ENCODE measurements at regions not wholly inside any gene's neighbourhood (a gene's known extent, or its start where the extent isn't known, plus 50 kb on each side); places are given as distances from the start of the nearest gene placed in this dataset.
"Not testable (repeated sequence)": the region's sequence is repeated elsewhere in the genome, so short reads cannot be mapped to it uniquely, and the experiment has no call there.

DNA sequence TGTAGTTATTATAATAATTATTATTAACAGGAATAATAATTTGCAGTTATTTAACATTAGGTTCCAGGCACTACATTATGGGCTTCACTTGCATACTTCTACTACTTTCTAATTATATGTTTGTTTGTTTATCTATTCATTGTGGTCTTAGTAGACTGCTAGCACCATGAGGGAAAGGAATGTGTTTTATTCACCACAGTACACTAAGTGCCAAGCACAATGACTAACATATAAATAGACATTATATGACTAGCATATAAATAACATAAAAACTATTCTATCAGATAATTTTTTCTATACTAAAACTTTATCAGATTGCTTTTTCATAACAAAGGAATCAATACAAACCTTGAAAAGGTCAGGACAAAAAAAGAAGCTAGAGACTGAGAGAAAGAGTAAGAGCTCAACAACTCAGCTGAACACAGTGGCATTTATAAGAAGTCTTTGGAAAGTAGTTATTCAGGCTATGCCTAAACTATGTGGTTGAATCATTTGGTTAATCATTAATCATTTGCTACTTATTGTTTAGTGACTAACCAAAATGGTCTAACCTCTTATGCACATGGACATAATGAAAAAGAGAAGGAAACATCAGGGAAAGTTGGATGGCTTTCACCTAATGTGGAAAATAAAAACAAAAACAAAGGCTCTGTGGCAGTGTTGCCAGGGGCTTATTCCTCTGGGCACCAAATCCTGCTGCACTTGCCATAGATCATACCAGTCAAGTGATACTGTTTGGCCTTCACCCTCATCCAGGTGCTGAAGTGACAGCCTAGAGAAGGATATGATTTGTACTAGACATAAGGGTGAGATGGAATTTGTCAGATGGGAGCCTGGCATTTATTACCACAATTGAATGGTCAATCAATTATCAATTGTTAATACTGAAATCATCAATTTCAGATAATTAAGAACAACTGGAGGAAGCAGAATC, 174.9 kb downstream of the ETAA1 start:
- DNase-seq = no peak

DNA sequence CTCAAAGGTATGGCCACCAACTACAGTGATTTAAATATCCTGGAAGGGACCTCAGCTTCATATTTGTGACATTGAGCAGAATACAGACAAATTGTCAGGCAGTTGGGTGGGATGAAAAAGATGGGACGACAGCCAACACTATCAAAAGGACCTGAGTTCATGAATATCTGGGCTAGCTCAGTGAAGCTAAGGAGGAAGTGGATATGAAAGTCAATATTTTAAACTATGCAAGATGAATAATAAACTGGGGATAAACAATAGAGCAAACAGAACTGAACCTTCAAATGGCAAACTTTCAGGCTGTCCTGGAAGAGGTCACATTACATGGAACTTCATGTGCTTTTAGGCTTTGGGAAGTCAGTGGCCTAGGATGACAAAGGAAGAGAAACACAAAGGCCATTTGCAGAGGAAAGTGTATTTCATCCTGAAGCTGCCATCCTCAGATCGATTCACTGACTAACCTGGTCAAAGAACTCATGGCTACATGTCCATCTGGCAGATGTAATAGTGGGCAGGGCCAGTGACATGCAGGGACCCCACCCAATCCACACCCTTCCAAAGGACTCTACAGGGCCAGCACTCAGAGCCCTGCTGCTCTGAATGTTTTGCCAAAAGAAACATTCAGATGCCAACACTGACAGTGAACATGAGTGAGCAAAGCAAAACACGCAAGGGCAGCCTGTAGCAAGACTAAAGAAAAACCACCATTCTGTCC, 175.7 kb downstream of the ETAA1 start:
- DNase-seq = no peak

DNA sequence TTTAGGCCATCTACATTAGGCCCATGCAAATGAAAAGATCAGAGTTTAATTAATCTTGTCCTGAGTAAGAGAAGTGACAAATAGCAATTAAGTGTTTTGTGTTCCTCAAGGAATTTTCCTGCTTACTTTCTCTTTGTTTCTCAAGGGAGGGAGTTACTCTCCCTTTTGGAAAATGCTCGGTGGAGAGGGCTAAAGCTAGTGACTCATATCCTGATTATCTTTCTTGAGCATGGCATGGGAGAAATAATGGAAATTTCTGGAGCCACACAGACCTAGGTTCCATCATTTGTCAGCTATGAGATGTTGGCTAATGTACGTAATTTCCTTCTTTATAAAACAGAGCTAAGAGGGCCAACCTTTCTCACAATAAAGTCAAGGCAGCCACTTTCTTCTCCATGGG, 177.1 kb downstream of the ETAA1 start:
- no peak for DNase-seq

DNA sequence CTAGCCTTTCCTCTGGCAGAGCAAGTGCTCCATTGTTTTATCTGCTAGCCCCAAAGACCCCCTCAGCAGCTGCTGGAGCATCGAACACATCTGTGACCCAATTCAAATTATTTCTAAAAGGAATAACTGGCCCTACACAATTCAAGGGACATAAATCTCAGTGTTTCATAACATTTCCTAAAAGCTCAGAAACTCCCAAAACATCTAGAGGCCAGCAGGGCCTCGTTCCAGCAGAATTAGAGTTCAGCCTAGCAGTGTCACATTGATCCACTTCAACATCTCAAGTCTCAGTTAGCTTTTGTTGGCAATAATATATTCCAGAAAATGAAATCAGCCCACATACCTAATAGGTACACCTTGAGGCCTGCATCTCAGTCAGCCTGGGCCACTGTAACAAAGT, 179.1 kb downstream of the ETAA1 start:
- DNase-seq = no peak

DNA sequence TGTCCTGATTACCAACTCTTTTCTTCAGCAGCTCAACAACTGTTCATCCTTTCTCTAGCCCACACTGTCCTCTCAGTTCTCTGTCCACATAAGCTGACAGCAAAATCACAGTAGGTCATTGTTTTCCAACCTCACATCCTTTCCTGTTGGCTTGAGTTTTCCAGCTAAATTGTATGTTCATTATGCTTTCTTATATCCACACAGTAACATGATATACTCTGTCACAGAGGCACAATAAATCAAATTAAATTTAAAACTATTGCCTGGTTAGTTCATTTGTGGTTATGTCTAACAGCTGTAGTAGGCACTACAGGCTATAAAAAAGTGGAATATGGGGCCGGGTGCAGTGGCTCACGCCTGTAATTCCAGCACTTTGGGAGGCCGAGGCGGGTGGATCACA, 179.9 kb downstream of the ETAA1 start:
- no peak for DNase-seq

DNA sequence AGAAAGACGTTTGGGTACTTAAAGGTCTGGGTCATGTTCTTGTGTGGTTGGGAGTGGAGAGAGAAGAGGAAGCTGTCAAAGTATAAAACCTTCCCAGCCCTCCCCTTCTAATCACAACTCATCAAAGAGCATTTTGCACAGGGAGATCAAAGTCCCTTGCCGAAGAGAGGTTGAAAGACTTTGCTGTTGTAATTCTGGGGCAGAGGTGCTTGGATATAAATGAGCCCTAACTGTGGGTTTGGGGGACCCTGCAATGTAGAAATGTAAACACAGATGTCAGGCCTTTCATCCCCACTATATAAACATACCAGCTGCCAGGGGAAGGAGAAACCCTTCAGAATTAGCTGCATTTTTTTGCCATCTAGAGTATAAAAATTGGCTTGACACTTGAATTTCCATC, 182.1 kb downstream of the ETAA1 start:
- no peak for DNase-seq

DNA sequence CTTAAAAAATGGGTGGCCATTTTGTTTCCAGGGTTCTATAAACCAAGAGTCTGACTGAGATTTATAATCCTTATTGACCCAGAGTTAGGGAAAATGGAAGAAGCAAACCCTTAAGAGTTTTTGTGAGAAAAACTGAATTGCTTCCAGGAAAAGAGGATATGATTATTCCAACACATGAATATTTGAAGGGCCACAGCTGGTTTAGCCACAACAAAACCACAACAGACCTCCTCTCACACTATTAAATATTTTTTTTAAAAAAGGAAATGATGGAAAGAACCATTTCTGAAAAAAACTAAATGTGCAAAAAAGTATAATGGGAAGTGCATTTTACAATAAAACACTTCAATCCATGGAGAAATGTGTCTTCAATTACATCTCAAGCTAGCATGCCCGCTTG, 182.7 kb downstream of the ETAA1 start:
- no peak for DNase-seq

DNA sequence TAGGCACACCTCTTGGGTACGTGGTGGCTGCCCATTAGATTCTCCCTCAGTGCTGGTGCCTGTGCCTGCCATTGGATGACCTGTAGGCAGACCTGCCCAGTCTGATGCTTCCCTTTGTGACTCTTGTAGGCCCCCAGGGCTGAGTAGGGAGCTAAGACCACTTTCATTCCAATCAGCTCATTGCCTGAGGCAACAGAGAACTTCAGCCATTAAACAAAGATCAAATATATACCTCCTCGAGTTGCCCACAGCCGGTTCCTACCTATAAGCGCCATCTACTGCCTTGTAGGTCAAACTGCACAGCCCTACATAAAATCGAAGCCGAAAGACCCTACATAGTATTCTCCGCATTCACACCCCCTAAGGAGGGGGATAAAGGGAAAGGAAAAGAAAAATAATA, 184.6 kb downstream of the ETAA1 start:
- DNase-seq = peak; percentile 49

DNA sequence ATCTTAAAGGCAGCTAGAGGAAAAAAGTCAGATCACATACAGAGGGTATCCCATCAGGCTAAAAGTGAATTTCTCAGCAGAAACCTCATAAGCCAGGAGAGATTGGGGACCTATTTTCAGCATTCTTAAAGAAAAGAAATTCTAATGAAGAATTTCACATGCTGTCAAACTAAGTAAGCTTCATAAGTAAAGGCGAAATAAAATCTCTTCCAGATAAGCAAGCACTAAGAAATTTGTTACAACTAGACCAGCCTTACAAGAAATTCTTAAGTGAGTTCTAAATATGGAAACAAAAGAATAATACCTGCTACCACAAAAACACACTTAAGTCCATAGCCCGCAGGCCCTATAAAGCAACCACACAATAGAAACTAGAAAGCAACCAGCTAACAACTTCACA, 186.1 kb downstream of the ETAA1 start:
- DNase-seq = no peak

DNA sequence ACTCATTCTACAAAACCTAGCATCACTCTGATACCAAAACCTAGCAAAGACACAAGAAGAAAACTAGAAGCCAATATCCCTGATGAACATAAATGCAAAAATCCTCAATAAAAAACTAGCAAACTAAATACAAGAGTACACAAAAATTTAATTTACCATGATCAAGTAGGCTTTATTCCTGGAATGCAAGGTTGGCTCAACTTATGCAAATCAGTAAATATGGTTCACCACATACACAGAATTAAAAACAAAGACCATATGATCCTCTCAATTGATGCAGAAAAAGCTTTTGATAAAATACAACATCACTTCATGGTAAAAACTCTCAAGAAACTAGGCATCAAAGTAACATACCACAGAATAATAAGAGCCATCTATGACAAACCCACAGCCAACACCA, 188.3 kb downstream of the ETAA1 start:
- no peak for DNase-seq

DNA sequence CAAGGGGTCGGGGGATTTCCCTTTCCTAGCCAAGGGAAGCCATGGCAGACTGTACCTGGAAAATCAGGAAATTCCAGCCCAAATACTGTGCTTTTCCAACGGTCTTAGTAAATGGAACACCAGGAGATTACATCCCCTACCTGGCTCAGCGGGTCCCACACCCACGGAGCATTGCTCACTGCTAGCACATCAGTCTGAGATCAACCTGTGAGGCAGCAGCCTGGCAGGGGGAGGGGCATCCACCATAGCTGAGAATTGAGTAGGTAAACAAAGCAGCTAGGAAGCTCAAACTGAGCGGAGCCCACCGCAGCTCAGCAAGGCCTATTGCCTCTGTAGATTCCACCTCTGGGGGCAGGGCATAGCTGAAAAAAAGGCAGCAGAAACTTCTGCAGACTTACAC, 192.0 kb downstream of the ETAA1 start:
- DNase-seq = not testable (repeated sequence)

DNA sequence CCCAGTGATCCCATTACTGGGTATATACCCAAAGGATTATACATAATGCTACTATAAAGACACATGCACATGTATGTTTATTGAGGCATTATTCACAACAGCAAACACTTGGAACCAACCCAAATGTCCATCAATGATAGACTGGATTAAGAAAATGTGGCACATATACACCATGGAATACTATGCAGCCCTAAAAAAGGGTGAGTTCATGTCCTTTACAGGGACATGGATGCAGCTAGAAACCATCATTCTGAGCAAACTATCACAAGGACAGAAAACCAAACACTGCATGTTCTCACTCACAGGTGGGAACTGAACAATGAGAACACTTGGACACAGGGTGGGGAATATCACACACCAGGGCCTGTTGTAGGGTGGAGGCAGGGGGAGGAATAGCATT, 197.4 kb downstream of the ETAA1 start:
- not testable (repeated sequence) for DNase-seq

DNA sequence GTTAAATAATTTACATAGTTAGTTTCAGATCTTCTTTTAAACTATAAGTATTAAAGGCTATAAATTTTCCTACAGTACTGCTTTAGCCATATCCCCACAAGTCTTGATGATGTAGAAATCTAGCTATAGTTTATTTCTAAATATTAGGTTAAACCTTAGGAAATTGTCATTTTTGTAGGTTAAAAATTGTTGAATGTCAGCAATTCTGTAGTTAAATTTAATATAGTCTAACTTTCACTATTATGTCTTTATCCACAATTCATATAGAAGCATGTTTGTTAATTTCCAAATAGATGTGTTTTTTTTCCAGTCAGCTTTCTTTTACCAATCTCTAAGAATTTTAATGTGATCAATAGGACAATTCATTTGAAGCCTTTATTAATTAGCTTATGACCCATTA, 199.7 kb downstream of the ETAA1 start:
- no peak for DNase-seq

DNA sequence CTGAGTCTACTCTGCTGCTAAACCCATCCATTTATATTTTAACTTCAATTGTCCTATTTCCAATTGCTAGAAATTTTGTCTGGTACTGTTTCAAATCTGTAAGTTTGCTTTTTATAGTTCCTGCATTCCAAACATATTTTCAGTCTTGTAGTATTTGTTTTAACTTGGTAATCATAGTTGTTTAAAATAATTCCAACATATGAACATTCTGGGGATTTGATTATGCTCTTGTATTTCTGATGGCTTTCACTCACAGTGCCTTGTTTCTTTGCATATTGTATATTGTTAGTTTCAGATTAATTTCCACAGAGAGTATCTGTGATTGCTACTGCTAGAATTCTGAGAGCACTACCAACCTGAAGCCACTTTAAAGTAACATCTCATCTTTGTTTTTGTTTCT, 202.4 kb downstream of the ETAA1 start:
- DNase-seq = no peak

DNA sequence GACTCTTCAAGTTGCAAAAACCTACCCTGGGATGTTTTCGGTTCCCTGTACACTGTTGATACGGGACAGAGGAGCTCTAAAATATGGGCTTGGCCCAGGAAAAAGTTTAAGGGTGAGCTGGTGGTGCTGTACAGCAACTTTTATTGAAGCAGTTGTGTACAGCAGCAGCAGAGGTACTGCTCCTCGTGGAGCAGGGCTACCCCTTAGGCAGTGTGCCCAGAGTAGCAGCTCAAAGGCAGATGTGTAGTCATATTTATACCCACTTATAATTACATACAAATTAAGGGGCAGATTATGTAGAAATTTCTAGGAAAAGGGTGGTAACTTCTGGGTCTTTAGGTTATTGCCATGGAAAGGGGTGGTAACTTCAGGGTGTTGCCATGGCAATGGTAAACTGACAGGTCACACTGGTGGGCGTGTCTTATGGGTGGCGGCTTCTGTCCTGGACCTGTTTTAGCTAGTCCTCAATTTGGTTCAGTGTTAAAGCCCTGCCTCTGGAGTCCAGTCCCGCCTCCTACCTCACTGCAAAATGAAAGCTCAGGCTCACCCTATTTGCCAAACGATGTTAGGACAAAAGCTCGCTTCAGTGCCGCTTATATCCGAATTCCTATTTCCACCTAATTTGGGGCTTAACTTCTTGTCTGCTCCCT, 203.2 kb downstream of the ETAA1 start:
- no peak for DNase-seq

DNA sequence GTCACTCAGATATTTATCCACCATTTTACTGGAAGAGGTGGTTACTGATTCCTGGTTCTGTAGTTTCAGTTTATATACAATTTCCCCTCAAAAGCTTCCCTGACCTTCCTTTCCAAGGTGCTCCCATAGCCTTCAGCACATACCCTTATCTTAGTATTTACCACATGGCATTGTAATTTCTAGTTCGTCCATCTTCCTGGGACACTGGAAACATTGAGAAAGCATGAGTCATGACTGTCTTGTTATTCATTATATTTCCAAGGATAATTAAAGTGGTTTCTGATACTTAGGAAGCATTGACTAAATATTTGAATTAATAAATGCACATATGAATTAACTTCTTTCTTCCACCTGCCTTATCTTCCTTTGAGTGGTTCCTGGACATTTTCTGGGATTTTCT, 203.8 kb downstream of the ETAA1 start:
- DNase-seq = no peak

DNA sequence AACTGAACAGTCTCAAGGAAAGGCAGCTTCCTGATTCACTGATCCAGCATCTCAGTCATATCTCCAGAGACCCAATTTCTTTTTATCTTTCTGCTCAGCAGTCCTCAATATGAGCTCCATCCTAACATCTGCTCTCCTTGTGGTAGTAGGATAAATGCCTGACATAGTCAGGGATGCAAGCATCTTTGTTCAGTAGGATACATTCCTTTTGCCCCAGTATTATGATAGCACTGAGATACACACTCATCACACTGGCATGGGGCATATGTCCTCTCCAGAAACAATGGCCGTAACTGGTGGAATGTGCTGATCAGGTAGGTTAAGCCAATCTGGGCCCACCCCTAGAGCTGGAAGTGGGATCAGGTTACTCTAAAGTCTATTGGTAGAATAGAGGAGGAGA, 207.2 kb downstream of the ETAA1 start:
- no peak for DNase-seq

DNA sequence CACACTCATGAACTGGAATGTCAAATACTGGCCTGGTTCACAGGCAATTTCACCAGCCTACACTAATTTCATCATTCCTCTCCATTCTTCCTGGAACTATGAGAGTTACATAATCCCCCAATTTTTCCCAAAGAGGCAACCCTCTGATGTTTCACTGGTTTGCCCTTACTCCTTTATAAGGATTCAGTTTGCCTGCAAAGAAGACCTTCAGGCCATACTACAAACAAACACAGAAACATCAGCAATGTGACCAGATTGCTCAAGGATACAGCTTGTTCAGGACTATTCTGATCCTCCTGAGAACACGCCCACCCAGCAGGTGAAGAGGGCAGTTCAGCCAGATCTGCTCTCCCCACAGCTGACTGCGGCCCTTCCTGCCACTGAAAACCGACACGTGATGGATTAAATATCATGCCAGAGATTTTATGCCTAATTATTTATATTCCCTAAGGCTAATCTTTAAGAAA, 215.5 kb downstream of the ETAA1 start:
- DNase-seq = no peak

DNA sequence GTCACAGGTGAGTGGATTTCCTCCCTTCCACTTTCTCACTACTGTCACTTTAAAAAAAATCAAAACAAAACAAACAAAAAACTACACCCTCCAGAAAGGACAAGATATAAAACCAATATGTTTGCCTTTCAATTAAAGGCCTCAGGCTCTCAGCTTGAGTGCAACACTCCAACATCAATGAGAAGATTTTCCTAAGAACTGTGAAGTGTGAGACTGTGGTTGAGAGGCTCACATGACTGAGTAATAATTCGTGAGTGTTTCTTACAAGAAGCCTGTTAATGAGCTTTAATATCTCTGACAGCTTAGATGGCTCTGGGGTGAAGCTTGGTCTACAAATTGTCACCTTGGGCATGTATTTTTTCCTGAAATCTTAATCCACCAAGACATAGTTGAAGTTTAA, 216.1 kb downstream of the ETAA1 start:
- DNase-seq = peak; percentile 7

DNA sequence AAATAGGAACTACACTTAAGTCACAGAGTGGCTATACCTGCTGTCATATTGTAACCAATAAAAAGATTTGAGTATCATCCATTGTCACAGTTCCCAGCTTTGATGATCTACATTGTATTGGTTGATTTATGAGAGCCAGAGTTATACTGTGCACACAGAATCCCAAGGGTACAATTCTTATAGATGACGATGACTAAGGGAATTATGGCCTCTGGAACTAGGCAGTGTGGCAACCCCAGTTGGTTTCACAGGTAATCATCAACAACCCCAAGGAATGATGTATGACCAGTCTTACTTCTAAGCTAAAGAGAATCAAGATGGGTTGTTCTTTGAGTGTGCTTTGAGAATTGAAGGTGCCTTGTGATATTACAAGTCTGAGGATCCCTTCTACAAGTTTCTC, 217.3 kb downstream of the ETAA1 start:
- no peak for DNase-seq

DNA sequence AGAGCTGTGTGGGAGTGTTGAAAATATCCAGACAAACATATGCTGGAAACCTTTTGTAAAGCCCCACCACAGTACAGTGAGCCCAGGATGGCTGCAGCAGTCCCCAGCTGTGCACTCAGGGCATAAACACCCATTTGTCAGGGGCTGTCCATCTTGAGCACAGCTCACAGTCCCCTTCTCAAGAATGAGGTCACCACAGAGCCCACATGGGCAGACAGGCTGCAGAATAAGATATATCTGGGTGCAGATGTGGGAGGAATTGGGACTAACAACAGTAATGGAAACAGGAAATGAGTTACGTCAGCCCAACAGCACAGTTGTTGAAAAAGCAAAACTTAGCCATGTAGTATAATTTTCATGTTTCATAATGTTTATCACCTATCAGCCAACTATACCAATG, 219.6 kb downstream of the ETAA1 start:
- DNase-seq = no peak

DNA sequence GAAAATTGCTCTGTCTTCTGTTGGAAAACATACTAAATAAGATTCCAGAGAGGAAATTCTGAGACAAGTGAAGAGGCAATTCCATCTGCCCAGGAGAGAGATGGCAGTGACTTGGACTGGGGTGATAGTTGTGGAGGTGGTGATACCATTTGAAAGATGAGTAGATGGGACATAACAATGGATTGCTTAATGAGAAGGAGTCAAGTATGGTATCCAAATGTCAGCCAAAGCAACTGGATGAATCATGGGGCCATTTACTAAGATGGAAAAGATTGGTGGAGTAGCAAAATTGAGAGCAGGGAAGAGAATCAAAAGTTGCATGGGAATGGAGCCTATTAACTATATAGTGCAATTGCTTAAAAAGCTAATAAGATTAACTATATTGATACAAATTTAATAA, 222.1 kb downstream of the ETAA1 start:
- DNase-seq = no peak

DNA sequence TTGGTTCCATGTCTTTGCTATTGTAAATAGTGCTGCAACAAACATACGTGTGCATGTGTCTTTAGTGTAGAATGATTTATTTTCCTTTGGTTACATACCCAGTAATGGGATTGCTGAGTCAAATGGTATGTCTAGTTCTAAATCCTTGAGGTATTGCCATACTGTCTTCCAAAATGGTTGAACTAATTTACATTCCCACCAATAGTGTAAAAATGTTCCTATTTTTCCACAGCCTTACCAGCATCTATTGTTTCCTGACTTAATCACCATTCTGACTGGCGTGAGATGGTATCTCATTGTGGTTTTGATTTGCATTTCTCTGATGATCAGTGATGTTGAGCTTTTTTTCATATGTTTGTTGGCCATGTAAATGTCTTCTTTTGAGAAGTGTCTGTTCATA, 226.6 kb downstream of the ETAA1 start:
- not testable (repeated sequence) for DNase-seq

DNA sequence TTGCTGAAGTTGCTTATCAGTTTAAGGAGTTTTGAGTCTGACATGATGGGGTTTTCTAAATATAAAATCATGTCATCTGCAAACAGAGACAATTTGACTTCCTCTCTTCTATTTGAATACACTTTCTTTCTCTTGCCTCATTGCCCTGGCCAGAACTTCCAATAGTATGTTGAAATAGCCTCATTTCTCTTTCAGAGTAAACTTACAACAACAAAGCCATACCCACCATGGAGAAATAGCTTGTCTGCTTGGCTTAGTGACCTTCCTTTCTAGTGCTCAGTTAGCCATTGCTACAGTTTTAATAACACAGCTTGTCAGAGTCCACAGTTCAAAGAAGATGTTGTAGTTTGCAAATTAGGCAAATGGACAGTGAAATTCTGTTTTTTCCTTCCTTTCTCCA, 228.0 kb downstream of the ETAA1 start:
- no peak for DNase-seq

Data from NCI-H82 (cell line).